A549 (cell line): ENCODE measurements at regions not wholly inside any gene's neighbourhood (a gene's known extent, or its start where the extent isn't known, plus 50 kb on each side); places are given as distances from the start of the nearest gene placed in this dataset.

Experiments
- ATAC-seq, 2 experiments: fragments of 200-7000 bp in 1 of 2; fragments of >200 bp in 1 of 2; cut with Nextera tagmentation in 1 of 2; cut with Tn5 transposase in 1 of 2; 3 replicates each; pipeline versions ENCODE4 v1.8.0 to v1.9.1; 2018 to 2020; ENCODE audit warnings: mild to moderate bottlenecking in 1 of 2, moderate library complexity in 1 of 2
- CTCF ChIA-PET: fragments of 300-600 bp; sonication (Branson Sonifier 250); formaldehyde crosslinking; extraction: SDS; loops from one replicate; lab custom pipeline; 2021; ENCODE audit warnings: antibody characterized with exemption, inconsistent platforms; lab: Yijun Ruan, JAX
- POLR2A ChIA-PET: fragments of 350-600 bp; formaldehyde crosslinking; extraction: SDS; loops from one replicate; lab custom pipeline; 2021; ENCODE audit warnings: antibody characterized with exemption, inconsistent platforms; lab: Yijun Ruan, JAX
- DNase-seq, 2 experiments: peaks; one replicate each; pipeline versions ENCODE4 v3.0.0 to v3.0.0-alpha.2; 2011 to 2016; ENCODE audit warnings: low read depth in 1 of 2, low spot score in 1 of 2
- FAIRE-seq: peaks from 2 replicates; lab custom pipeline; 2011; peaks lifted over from hg19 to GRCh38; lab: Jason Lieb, UNC
- H3K27ac ChIP-seq, 2 experiments: fragments of >200 bp; sonication (Bioruptor Twin); formaldehyde crosslinking; 3 replicates each; pipeline ENCODE4 v1.5.1; 2016 to 2017
- H3K4me1 ChIP-seq: fragments of >200 bp; sonication (Bioruptor Twin); formaldehyde crosslinking; 3 replicates; pipeline ENCODE4 v1.6.1; 2016
- H3K4me2 ChIP-seq: fragments of >200 bp; sonication (Bioruptor Twin); formaldehyde crosslinking; 3 replicates; pipeline ENCODE4 v1.6.1; 2016
- H3K4me3 ChIP-seq: fragments of >200 bp; sonication (Bioruptor Twin); formaldehyde crosslinking; 3 replicates; pipeline ENCODE4 v1.5.1; 2016
- H3K9me3 ChIP-seq: fragments of >200 bp; sonication (Bioruptor Twin); formaldehyde crosslinking; 3 replicates; pipeline ENCODE4 v1.6.1; 2016
- BHLHE40 ChIP-seq: IDR thresholded peaks from 2 replicates; pipeline ENCODE4 v1.6.1; 2012; ENCODE audit warnings: low read depth, low read length, inconsistent platforms
- CBX2 ChIP-seq: fragments of 200-600 bp; sonication (generic); IDR thresholded peaks from 2 replicates; pipeline ENCODE4 v1.6.1; 2016; ENCODE audit warnings: low read depth, mild to moderate bottlenecking, borderline replicate concordance
- CBX8 ChIP-seq: fragments of 200-600 bp; sonication (generic); IDR thresholded peaks from 2 replicates; pipeline ENCODE4 v1.6.1; 2016
- CEBPB ChIP-seq, 2 experiments: fragments of >200 bp in 1 of 2; sonication (Bioruptor Twin) in 1 of 2; formaldehyde crosslinking in 1 of 2; IDR thresholded peaks; 2 replicates each; pipeline ENCODE4 v1.6.1; 2012 to 2016
- E2F6 ChIP-seq: IDR thresholded peaks from 2 replicates; pipeline ENCODE4 v1.6.1; 2012; ENCODE audit warnings: low read depth, borderline replicate concordance
- EHMT2 ChIP-seq: fragments of 200-600 bp; sonication (generic); IDR thresholded peaks from 2 replicates; pipeline ENCODE4 v1.6.1; 2016; ENCODE audit warnings: antibody characterized with exemption, low read depth, mild to moderate bottlenecking, moderate library complexity
- ESRRA ChIP-seq: fragments of 150-350 bp; IDR thresholded peaks from 2 replicates; pipeline ENCODE4 v1.6.1; 2014; ENCODE audit warnings: mild to moderate bottlenecking, low read length, borderline replicate concordance
- FOSL2 ChIP-seq, 2 experiments: fragments of 450-650 bp in 1 of 2; fragments of >200 bp in 1 of 2; sonication (Bioruptor Twin) in 1 of 2; formaldehyde crosslinking; IDR thresholded peaks; 2 replicates each; pipeline versions ENCODE4 v1.5.0 to v1.6.1; 2016 to 2020; ENCODE audit warnings: mild to moderate bottlenecking in 1 of 2, moderate library complexity in 1 of 2
- HMGXB4 ChIP-seq: fragments of 250-450 bp; sonication (Bioruptor Pico); IDR thresholded peaks from 2 replicates; pipeline ENCODE4 v1.5.0; 2021; ENCODE audit warnings: mild to moderate bottlenecking, moderate library complexity, borderline replicate concordance
- HOXA7 ChIP-seq: fragments of 250-450 bp; sonication (Bioruptor Pico); IDR thresholded peaks from 2 replicates; pipeline ENCODE4 v1.5.0; 2020; ENCODE audit warnings: mild to moderate bottlenecking, moderate library complexity
- HOXB13 ChIP-seq: fragments of 250-450 bp; sonication (Bioruptor Pico); IDR thresholded peaks from 2 replicates; pipeline ENCODE4 v1.5.0; 2020; ENCODE audit warnings: low read depth, mild to moderate bottlenecking, moderate library complexity
- JUN ChIP-seq, 2 experiments: fragments of >200 bp; sonication (Bioruptor Twin); formaldehyde crosslinking; IDR thresholded peaks; 2 replicates in 1 of 2; 3 replicates in 1 of 2; pipeline ENCODE4 v1.6.1; 2016 to 2017
- NFE2L2 ChIP-seq: fragments of 150-350 bp; conservative IDR thresholded peaks from 2 replicates; pipeline ENCODE4 v1.6.1; 2014; ENCODE audit warnings: low read length
- NR3C1 ChIP-seq: fragments of >200 bp; sonication (Bioruptor Twin); formaldehyde crosslinking; IDR thresholded peaks from 3 replicates; pipeline ENCODE4 v1.6.1; 2017
- POLR2AphosphoS2 ChIP-seq: conservative IDR thresholded peaks from 2 replicates; pipeline ENCODE4 v1.6.1; 2012; ENCODE audit warnings: low read length, improper control_type of control experiment, inconsistent platforms
- RAD21 ChIP-seq, 2 experiments: fragments of >200 bp in 1 of 2; sonication (Bioruptor Twin) in 1 of 2; formaldehyde crosslinking in 1 of 2; IDR thresholded peaks in 1 of 2; conservative IDR thresholded peaks in 1 of 2; 2 replicates in 1 of 2; 3 replicates in 1 of 2; pipeline ENCODE4 v1.6.1; 2012 to 2018; ENCODE audit warnings: inconsistent platforms in 1 of 2
- RARB ChIP-seq: fragments of 250-450 bp; sonication (Bioruptor Pico); IDR thresholded peaks from 2 replicates; pipeline ENCODE4 v1.8.0; 2021; ENCODE audit warnings: mild to moderate bottlenecking, moderate library complexity
- SMC3 ChIP-seq: fragments of >200 bp; sonication (Bioruptor Twin); formaldehyde crosslinking; IDR thresholded peaks from 3 replicates; pipeline ENCODE4 v1.6.1; 2018; ENCODE audit warnings: inconsistent platforms
- SREBF2 ChIP-seq: fragments of 450-650 bp; IDR thresholded peaks from 2 replicates; pipeline ENCODE4 v1.6.1; 2014; ENCODE audit warnings: mild to moderate bottlenecking, moderate library complexity
- TFCP2L1 ChIP-seq: fragments of 250-450 bp; sonication (Bioruptor Pico); IDR thresholded peaks from 2 replicates; pipeline ENCODE4 v1.5.0; 2021; ENCODE audit warnings: mild to moderate bottlenecking
- ZSCAN20 ChIP-seq: fragments of 250-450 bp; sonication (Bioruptor Pico); IDR thresholded peaks from 2 replicates; pipeline ENCODE4 v1.8.0; 2022; ENCODE audit warnings: mild to moderate bottlenecking, moderate library complexity
- WGBS: methylation state at CpG from one replicate; pipeline ENCODE4 v1.1.6; 2017; ENCODE audit errors: missing lambda C conversion rate; 5-methylcytosine and 5-hydroxymethylcytosine counted together
- TF ChIP-seq, protein P1 (sequence below): fragments of 150-350 bp; IDR thresholded peaks from 2 replicates; pipeline ENCODE4 v1.6.1; 2014; ENCODE audit warnings: low read depth, mild to moderate bottlenecking, low read length
- TF ChIP-seq, protein P2 (sequence below): fragments of >200 bp; sonication (Bioruptor Twin); formaldehyde crosslinking; IDR thresholded peaks from 3 replicates; pipeline ENCODE4 v1.6.1; 2016

GRCh38 chr3:192009903-192010302 lies 548.9 kb downstream of the PYDC2 start:
- no peak for TF ChIP-seq NFE2L2
- TF ChIP-seq E2F6, result no peak
- TF ChIP-seq HOXA7 (CRISPR knock-in tag), result no peak
- no peak for TF ChIP-seq POLR2AphosphoS2
- no peak for TF ChIP-seq ZSCAN20 (CRISPR knock-in tag)
- TF ChIP-seq CEBPB (IDR thresholded peaks at IDR 0.05), result no peak
- TF ChIP-seq RARB (CRISPR knock-in tag), result no peak
- TF ChIP-seq NR3C1, result no peak
- TF ChIP-seq HMGXB4, result no peak
- TF ChIP-seq CBX2, result no peak
- TF ChIP-seq, protein P1, sequence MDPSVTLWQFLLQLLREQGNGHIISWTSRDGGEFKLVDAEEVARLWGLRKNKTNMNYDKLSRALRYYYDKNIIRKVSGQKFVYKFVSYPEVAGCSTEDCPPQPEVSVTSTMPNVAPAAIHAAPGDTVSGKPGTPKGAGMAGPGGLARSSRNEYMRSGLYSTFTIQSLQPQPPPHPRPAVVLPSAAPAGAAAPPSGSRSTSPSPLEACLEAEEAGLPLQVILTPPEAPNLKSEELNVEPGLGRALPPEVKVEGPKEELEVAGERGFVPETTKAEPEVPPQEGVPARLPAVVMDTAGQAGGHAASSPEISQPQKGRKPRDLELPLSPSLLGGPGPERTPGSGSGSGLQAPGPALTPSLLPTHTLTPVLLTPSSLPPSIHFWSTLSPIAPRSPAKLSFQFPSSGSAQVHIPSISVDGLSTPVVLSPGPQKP, result no peak
- no peak for TF ChIP-seq ESRRA
- no peak for TF ChIP-seq SMC3
- TF ChIP-seq, protein P2, sequence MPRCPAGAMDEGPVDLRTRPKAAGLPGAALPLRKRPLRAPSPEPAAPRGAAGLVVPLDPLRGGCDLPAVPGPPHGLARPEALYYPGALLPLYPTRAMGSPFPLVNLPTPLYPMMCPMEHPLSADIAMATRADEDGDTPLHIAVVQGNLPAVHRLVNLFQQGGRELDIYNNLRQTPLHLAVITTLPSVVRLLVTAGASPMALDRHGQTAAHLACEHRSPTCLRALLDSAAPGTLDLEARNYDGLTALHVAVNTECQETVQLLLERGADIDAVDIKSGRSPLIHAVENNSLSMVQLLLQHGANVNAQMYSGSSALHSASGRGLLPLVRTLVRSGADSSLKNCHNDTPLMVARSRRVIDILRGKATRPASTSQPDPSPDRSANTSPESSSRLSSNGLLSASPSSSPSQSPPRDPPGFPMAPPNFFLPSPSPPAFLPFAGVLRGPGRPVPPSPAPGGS, result no peak
- no peak overlapping the region for H3K4me3 ChIP-seq
- FAIRE-seq (no peak), DNase-seq (no peak), ATAC-seq (no peak)
- WGBS, result 11% methylated on average over 2 of the region's 2 CpGs
- POLR2A ChIA-PET, result no interaction called here
- no peaks in the 10 kb centered on the region for H3K4me1 ChIP-seq
- CTCF ChIA-PET, result no interaction called here
- H3K27ac ChIP-seq, result no peak overlapping the region
- H3K9me3 ChIP-seq, result no peaks in the 10 kb centered on the region
- H3K4me2 ChIP-seq, result no peak overlapping the region

DNA sequence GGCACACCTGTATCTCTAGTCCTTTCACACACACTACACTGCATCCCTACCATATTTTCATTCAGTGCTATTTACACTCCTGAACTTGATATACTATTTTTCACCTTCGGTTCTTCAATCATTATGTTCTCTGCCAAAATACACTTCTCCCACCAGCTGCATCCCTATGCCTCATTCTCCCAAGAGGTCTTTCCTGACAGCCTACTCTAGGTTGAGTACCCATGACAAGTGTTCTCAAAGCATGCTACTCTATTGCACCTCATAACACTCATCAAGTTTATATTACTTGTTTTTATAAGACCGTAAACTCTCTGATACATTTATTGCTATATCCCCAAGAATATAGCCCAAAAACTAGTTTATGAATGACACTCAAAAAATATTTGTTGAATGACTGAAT lies 549.5 kb downstream of the PYDC2 start:
- ATAC-seq (no peak), FAIRE-seq (no peak), DNase-seq (no peak)
- 43% methylated on average over 2 of the region's 2 CpGs for WGBS
- H3K9me3 ChIP-seq, result no peaks in the 10 kb centered on the region
- ChIA-PET POLR2A (no interaction called here), CTCF (no interaction called here)
- no peak for TF ChIP-seq RARB (CRISPR knock-in tag)
- no peak for TF ChIP-seq NFE2L2
- no peak for TF ChIP-seq ESRRA
- no peak for TF ChIP-seq EHMT2
- TF ChIP-seq BHLHE40, result no peak
- no peak for TF ChIP-seq FOSL2 (IDR thresholded peaks at IDR 0.05)
- no peak for TF ChIP-seq FOSL2 (CRISPR knock-in tag; IDR thresholded peaks at IDR 0.05)
- no peak for TF ChIP-seq HOXB13
- no peak for TF ChIP-seq SREBF2
- no peak for TF ChIP-seq CBX2
- no peak for TF ChIP-seq TFCP2L1
- TF ChIP-seq RAD21 (conservative IDR thresholded peaks at IDR 0.05 in 1 of 2, IDR thresholded peaks at IDR 0.05 in 1 of 2), result no peak
- no peak for TF ChIP-seq JUN (IDR thresholded peaks at IDR 0.05)
- no peak for TF ChIP-seq CBX8
- no peaks in the 10 kb centered on the region for H3K4me1 ChIP-seq
- no peak overlapping the region for H3K27ac ChIP-seq
- H3K4me2 ChIP-seq, result no peak overlapping the region
- no peak overlapping the region for H3K4me3 ChIP-seq
